GM12892 (cell line): ENCODE measurements at regions not wholly inside any gene's neighbourhood (a gene's known extent, or its start where the extent isn't known, plus 50 kb on each side); places are given as distances from the start of the nearest gene placed in this dataset.
"Not testable (repeated sequence)": the region's sequence is repeated elsewhere in the genome, so short reads cannot be mapped to it uniquely, and the experiment has no call there.

ENCODE experiments used
- DNase-seq: peaks from one replicate; pipeline ENCODE4 v3.0.0; 2011; ENCODE audit not compliant: insufficient read length
- FAIRE-seq: peaks from 2 replicates; lab custom pipeline; 2011; peaks lifted over from hg19 to GRCh38; lab: Jason Lieb, UNC
- POLR2A ChIP-seq: IDR thresholded peaks from 2 replicates; pipeline ENCODE4 v1.6.1; 2011; ENCODE audit warnings: low read depth, low read length, control low read depth
- POLR2AphosphoS5 ChIP-seq: IDR thresholded peaks from 2 replicates; pipeline ENCODE4 v1.6.1; 2011; ENCODE audit warnings: low read depth, low read length, control low read depth
- TAF1 ChIP-seq: IDR thresholded peaks from 2 replicates; pipeline ENCODE4 v1.6.1; 2011; ENCODE audit warnings: low read depth, mild to moderate bottlenecking, control low read depth, low read length, borderline replicate concordance

- no peak for TF ChIP-seq POLR2AphosphoS5
- DNase-seq: no peak
- FAIRE-seq: no peak
Measured at GRCh38 chr3:20376665-20377217, 190.7 kb upstream of the SGO1 start.

- no peak for TF ChIP-seq TAF1
- TF ChIP-seq POLR2A: no peak
- FAIRE-seq: no peak
- no peak for DNase-seq
Measured at GRCh38 chr3:20375302-20375701, 189.3 kb upstream of the SGO1 start.

- not testable (repeated sequence) for FAIRE-seq, DNase-seq
Measured at GRCh38 chr3:20370273-20371063, 184.5 kb upstream of the SGO1 start.

GRCh38 chr3:20361000-20361399 is 175.0 kb upstream of the SGO1 start:
- DNase-seq: no peak
- no peak for FAIRE-seq
- TF ChIP-seq POLR2A: no peak
- TF ChIP-seq TAF1: no peak

GRCh38 chr3:20353286-20353685 is 167.3 kb upstream of the SGO1 start:
- DNase-seq (no peak), FAIRE-seq (no peak)
- TF ChIP-seq POLR2A (no peak), TAF1 (no peak), POLR2AphosphoS5 (no peak)

GRCh38 chr3:20352546-20353179 is 166.7 kb upstream of the SGO1 start:
- TF ChIP-seq POLR2A (no peak), POLR2AphosphoS5 (no peak), TAF1 (no peak)
- no peak for DNase-seq
- FAIRE-seq: no peak

GRCh38 chr3:20350449-20350848 is 164.4 kb upstream of the SGO1 start:
- DNase-seq: no peak
- TF ChIP-seq POLR2AphosphoS5 (no peak), TAF1 (no peak), POLR2A (no peak)
- FAIRE-seq: no peak

GRCh38 chr3:20346916-20347315 is 160.9 kb upstream of the SGO1 start:
- no peak for FAIRE-seq
- no peak for TF ChIP-seq POLR2A
- TF ChIP-seq TAF1: no peak
- no peak for TF ChIP-seq POLR2AphosphoS5
- DNase-seq: no peak

GRCh38 chr3:20346369-20346768 is 160.4 kb upstream of the SGO1 start:
- no peak for TF ChIP-seq POLR2A
- no peak for TF ChIP-seq POLR2AphosphoS5
- no peak for TF ChIP-seq TAF1
- FAIRE-seq (no peak), DNase-seq (no peak)

GRCh38 chr3:20344400-20344959 is 158.5 kb upstream of the SGO1 start:
- FAIRE-seq (no peak), DNase-seq (no peak)
- TF ChIP-seq TAF1 (no peak), POLR2AphosphoS5 (no peak), POLR2A (no peak)

- no peak for FAIRE-seq
- no peak for DNase-seq
- TF ChIP-seq POLR2AphosphoS5: no peak
- no peak for TF ChIP-seq POLR2A
- TF ChIP-seq TAF1: no peak
Measured at GRCh38 chr3:20343790-20344189, 157.8 kb upstream of the SGO1 start.
